H1 (cell line): ENCODE measurements at regions not wholly inside any gene's neighbourhood (a gene's known extent, or its start where the extent isn't known, plus 50 kb on each side); places are given as distances from the start of the nearest gene placed in this dataset.

Experiments used
- KDM1A ChIP-seq: fragments of 200-600, 300-600 bp; sonication (generic); IDR thresholded peaks from 2 replicates; pipeline ENCODE4 v1.7.1; 2016; ENCODE audit warnings: mild to moderate bottlenecking, low read length, borderline replicate concordance
- TF ChIP-seq, protein P1 (sequence below): fragments of 300-600 bp; sonication (generic); IDR thresholded peaks from 2 replicates; pipeline ENCODE4 v1.7.1; 2012; ENCODE audit warnings: low read length, moderate library complexity, mild to moderate bottlenecking, inconsistent platforms; ENCODE audit not compliant: insufficient replicate concordance
- TF ChIP-seq, protein P2 (sequence below): IDR thresholded peaks from 2 replicates; pipeline ENCODE4 v1.6.1; 2012; ENCODE audit warnings: inconsistent platforms

DNA sequence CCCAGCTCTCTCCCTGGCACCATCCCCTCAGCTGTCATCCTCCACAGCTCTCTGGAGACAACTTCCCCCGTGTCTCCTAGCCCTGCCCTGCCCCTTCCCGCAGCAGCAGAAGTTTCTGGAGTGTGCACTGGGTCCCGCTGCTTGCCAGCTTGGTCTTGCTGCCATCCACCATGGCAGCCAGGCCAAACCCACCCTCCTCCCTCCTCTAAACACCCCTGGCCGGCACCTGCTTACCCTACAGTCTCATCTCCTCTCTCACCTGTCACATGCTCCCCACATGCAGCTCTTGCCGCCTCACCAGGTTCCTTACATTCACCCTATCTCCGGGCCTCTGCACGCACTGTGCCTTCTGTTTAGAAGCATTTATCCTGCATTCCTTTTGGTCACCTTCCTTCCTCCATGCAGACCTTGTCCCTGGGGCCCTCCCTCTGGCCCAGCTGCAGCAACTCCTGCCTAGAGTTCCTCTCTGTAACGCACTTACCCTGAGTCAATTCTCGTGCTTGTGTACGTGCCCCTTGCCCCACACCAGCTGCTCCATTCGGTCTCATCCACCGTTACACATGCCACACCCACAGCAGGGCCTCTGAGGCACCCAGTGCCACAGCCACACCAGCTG lies 93.9 kb upstream of the RET start (continued):
- TF ChIP-seq, protein P1, sequence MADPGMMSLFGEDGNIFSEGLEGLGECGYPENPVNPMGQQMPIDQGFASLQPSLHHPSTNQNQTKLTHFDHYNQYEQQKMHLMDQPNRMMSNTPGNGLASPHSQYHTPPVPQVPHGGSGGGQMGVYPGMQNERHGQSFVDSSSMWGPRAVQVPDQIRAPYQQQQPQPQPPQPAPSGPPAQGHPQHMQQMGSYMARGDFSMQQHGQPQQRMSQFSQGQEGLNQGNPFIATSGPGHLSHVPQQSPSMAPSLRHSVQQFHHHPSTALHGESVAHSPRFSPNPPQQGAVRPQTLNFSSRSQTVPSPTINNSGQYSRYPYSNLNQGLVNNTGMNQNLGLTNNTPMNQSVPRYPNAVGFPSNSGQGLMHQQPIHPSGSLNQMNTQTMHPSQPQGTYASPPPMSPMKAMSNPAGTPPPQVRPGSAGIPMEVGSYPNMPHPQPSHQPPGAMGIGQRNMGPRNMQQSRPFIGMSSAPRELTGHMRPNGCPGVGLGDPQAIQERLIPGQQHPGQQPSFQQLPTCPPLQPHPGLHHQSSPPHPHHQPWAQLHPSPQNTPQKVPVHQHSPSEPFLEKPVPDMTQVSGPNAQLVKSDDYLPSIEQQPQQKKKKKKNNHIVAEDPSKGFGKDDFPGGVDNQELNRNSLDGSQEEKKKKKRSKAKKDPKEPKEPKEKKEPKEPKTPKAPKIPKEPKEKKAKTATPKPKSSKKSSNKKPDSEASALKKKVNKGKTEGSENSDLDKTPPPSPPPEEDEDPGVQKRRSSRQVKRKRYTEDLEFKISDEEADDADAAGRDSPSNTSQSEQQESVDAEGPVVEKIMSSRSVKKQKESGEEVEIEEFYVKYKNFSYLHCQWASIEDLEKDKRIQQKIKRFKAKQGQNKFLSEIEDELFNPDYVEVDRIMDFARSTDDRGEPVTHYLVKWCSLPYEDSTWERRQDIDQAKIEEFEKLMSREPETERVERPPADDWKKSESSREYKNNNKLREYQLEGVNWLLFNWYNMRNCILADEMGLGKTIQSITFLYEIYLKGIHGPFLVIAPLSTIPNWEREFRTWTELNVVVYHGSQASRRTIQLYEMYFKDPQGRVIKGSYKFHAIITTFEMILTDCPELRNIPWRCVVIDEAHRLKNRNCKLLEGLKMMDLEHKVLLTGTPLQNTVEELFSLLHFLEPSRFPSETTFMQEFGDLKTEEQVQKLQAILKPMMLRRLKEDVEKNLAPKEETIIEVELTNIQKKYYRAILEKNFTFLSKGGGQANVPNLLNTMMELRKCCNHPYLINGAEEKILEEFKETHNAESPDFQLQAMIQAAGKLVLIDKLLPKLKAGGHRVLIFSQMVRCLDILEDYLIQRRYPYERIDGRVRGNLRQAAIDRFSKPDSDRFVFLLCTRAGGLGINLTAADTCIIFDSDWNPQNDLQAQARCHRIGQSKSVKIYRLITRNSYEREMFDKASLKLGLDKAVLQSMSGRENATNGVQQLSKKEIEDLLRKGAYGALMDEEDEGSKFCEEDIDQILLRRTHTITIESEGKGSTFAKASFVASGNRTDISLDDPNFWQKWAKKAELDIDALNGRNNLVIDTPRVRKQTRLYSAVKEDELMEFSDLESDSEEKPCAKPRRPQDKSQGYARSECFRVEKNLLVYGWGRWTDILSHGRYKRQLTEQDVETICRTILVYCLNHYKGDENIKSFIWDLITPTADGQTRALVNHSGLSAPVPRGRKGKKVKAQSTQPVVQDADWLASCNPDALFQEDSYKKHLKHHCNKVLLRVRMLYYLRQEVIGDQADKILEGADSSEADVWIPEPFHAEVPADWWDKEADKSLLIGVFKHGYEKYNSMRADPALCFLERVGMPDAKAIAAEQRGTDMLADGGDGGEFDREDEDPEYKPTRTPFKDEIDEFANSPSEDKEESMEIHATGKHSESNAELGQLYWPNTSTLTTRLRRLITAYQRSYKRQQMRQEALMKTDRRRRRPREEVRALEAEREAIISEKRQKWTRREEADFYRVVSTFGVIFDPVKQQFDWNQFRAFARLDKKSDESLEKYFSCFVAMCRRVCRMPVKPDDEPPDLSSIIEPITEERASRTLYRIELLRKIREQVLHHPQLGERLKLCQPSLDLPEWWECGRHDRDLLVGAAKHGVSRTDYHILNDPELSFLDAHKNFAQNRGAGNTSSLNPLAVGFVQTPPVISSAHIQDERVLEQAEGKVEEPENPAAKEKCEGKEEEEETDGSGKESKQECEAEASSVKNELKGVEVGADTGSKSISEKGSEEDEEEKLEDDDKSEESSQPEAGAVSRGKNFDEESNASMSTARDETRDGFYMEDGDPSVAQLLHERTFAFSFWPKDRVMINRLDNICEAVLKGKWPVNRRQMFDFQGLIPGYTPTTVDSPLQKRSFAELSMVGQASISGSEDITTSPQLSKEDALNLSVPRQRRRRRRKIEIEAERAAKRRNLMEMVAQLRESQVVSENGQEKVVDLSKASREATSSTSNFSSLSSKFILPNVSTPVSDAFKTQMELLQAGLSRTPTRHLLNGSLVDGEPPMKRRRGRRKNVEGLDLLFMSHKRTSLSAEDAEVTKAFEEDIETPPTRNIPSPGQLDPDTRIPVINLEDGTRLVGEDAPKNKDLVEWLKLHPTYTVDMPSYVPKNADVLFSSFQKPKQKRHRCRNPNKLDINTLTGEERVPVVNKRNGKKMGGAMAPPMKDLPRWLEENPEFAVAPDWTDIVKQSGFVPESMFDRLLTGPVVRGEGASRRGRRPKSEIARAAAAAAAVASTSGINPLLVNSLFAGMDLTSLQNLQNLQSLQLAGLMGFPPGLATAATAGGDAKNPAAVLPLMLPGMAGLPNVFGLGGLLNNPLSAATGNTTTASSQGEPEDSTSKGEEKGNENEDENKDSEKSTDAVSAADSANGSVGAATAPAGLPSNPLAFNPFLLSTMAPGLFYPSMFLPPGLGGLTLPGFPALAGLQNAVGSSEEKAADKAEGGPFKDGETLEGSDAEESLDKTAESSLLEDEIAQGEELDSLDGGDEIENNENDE: no peak
- TF ChIP-seq, protein P2, sequence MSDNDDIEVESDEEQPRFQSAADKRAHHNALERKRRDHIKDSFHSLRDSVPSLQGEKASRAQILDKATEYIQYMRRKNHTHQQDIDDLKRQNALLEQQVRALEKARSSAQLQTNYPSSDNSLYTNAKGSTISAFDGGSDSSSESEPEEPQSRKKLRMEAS: no peak
- TF ChIP-seq KDM1A: no peak
